Fibroblast of mammary gland (primary cell): ENCODE measurements at regions not wholly inside any gene's neighbourhood (a gene's known extent, or its start where the extent isn't known, plus 50 kb on each side); places are given as distances from the start of the nearest gene placed in this dataset.

ENCODE experiments used
- DNase-seq: peaks from one replicate; pipeline ENCODE4 v3.0.0-alpha.2; 2010; ENCODE audit warnings: low read depth
- H3K4me3 ChIP-seq: 2 replicates; pipeline ENCODE4 v1.5.1; 2011; ENCODE audit warnings: low read depth, mild to moderate bottlenecking, low read length, moderate library complexity; ENCODE audit not compliant: control insufficient read depth
- CTCF ChIP-seq: conservative IDR thresholded peaks from 2 replicates; pipeline ENCODE4 v1.5.1; 2011; ENCODE audit warnings: low read depth, low read length, inconsistent platforms; ENCODE audit not compliant: control insufficient read depth, insufficient read depth

DNA sequence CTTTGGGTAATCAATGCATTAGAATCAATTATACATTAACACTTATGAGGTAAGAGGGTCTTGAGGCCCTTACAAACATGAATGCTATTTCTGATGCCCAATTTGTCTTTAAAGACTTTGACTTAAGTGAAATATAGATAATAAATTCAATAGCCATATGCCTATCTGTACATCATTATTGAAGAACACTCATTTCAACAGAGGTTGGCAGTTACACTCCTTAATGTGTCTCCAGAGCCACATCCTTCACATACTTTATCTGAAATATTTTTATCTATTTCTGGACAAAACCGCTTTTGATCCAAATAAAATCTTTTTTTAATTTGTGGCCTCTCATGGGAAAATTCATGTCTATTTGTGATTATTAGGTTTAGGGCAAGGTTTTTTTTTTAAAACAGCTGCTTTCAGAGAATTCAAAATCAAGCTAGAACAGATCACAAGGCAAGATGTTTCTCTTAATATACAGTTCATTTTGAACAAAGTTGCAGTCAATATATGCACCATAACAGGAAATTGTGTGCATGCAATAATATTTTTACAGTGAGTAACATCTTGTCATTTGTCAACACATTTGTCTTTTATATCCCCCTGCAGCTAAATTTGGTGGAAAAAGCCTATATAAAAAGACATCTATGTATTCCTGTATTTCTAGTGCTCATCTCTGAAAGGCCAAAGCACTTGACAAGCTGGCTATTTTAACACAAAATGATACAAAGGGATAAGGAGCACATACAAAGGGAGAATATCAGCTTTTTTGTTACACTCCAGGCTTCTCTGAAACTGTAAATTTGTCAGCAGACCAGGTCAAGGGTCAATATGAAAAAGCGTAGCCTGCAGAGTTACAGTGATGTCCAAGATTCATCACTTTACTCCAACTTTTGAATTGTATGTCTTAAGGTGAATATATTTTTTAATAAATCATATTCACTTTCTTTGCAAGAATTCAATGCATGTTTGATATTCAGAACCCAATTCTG is 146.2 kb upstream of the DPH6 start:
- no peak overlapping the region for H3K4me3 ChIP-seq
- DNase-seq, result peak; percentile 73
- no peak for TF ChIP-seq CTCF

- no peak for TF ChIP-seq CTCF
- DNase-seq, result peak; percentile 66
- no peak overlapping the region for H3K4me3 ChIP-seq
Observed at GRCh38 chr15:35693286-35693685, 147.3 kb upstream of the DPH6 start.

- DNase-seq, result no peak
Observed at GRCh38 chr15:35693886-35694285, 147.9 kb upstream of the DPH6 start.

DNA sequence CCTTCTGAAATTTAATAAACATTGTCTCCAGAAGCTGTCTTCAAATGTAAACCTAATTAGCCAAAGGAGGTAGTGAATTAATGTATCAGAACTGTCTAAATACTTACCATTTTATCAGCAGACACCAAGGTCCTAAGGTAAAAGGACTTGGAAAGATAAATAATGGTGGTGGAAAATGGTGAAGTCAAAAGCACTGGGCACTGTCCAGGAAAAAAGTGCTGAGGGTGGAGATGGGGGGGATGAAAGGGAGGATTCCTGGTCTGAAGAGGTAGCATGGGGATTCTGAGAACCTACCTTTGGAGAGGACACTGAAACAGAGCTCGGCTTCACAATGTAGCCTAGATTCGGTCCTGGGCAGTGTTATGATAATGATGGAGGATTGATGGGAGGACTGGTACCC is 149.0 kb upstream of the DPH6 start:
- no peak for DNase-seq
- H3K4me3 ChIP-seq, result no peak overlapping the region
- TF ChIP-seq CTCF, result no peak

More at GRCh38 chr15:35693886-35694285, 147.9 kb upstream of the DPH6 start:
- no peak overlapping the region for H3K4me3 ChIP-seq
- no peak for TF ChIP-seq CTCF

DNA sequence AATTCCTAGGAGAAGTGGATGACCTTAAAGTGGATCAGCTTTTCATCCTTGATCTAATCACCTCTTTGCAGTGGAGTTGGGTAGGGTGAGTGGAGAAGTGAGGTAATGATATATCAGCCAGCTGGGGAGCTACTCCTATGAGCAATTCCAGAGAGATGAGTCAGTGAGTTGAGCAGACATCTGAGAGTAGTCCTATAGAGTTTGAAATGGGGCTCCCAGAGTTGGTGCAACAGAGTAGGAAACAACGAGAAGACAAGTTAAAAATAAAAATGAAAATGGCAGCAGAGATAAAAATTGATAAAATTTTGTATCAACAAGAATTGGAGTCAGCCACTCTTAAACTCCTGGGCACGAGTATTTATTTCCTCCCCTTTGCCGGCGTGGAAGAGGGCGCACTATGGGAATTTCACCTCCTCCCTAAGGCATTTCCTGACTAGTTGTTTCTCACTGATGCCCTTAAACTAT is 150.8 kb upstream of the DPH6 start:
- H3K4me3 ChIP-seq, result no peak overlapping the region
- peak; percentile 85 for DNase-seq
- TF ChIP-seq CTCF, result no peak

- no peak overlapping the region for H3K4me3 ChIP-seq
- DNase-seq, result peak; percentile 28
- no peak for TF ChIP-seq CTCF
Observed at GRCh38 chr15:35697549-35698299, 151.8 kb upstream of the DPH6 start.
